LNCAP (cell line): ENCODE measurements at regions not wholly inside any gene's neighbourhood (a gene's known extent, or its start where the extent isn't known, plus 50 kb on each side); places are given as distances from the start of the nearest gene placed in this dataset.

Source experiments
- CTCF ChIP-seq: fragments of 450-650 bp; IDR thresholded peaks from 2 replicates; pipeline ENCODE4 v1.5.1; 2017; ENCODE audit warnings: mild to moderate bottlenecking

GRCh38 chr6:156080371-156080770 lies 624.7 kb upstream of the NOX3 start:
- no peak for TF ChIP-seq CTCF

GRCh38 chr6:156068881-156069280 lies 613.2 kb upstream of the NOX3 start:
- TF ChIP-seq CTCF: no peak; the same call in 1 of the 2 replicates

GRCh38 chr6:156065849-156066248 lies 610.2 kb upstream of the NOX3 start:
- TF ChIP-seq CTCF: no peak

GRCh38 chr6:156062091-156062563 lies 606.5 kb upstream of the NOX3 start:
- no peak for TF ChIP-seq CTCF

- no peak for TF ChIP-seq CTCF
Observed at GRCh38 chr6:156061465-156061864, 605.8 kb upstream of the NOX3 start.

GRCh38 chr6:156060013-156060412 lies 604.4 kb upstream of the NOX3 start:
- TF ChIP-seq CTCF: no peak

GRCh38 chr6:156058356-156058755 lies 602.7 kb upstream of the NOX3 start:
- TF ChIP-seq CTCF: no peak

- no peak for TF ChIP-seq CTCF
Observed at GRCh38 chr6:156057869-156058268, 602.2 kb upstream of the NOX3 start.
